Central memory CD8-positive, alpha-beta T cell (primary cell): ENCODE measurements at regions not wholly inside any gene's neighbourhood (a gene's known extent, or its start where the extent isn't known, plus 50 kb on each side); places are given as distances from the start of the nearest gene placed in this dataset.

Experiments
- ATAC-seq: fragments of 150-1000 bp; cut with Tn5 transposase; replicated peaks from 2 replicates; pipeline ENCODE4 v1.10.0; 2022; ENCODE audit warnings: mild to moderate bottlenecking, moderate FRiP score, moderate number of reproducible peaks; ENCODE audit not compliant: poor library complexity, severe bottlenecking; ENCODE audit errors: extremely low read depth
- DNase-seq, 2 donors: peaks; one replicate each; pipeline ENCODE4 v3.0.0; 2021; ENCODE audit warnings: low spot score in 2 of 2
- H3K27ac Mint-ChIP-seq: one replicate; pipeline ENCODE4 v1.8.0; 2022; ENCODE audit warnings: low read depth, mild to moderate bottlenecking, moderate library complexity, mixed read lengths
- H3K27me3 Mint-ChIP-seq: one replicate; pipeline ENCODE4 v1.8.0; 2022; ENCODE audit warnings: mixed read lengths
- H3K36me3 Mint-ChIP-seq: one replicate; pipeline ENCODE4 v1.8.0; 2022; ENCODE audit warnings: mild to moderate bottlenecking, moderate library complexity, mixed read lengths; ENCODE audit not compliant: insufficient read depth
- H3K4me1 Mint-ChIP-seq: one replicate; pipeline ENCODE4 v1.8.0; 2022; ENCODE audit warnings: mixed read lengths
- H3K4me3 Mint-ChIP-seq: one replicate; pipeline ENCODE4 v1.8.0; 2022; ENCODE audit warnings: mild to moderate bottlenecking, moderate library complexity, mixed read lengths
- H3K9me3 Mint-ChIP-seq: one replicate; pipeline ENCODE4 v1.8.0; 2022; ENCODE audit warnings: mixed read lengths

DNA sequence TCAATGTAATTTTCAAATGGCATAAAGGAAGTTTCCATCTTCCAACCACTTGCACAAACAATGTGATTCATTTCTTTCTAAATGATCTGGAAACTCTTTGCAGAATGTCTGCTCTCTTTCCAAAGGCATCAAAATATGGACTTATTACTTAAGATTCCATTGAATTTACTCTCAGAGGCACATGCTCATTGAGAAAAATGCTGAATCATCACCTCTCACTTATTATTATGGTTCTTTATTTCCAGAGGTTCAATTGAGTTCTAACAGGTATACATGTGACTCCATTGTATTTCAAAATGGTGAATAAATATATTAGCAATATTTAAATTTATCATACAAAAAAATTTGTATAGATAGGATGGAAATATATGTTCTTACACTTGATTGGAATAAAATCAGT is 1140.6 kb downstream of the EFNA5 start:
- Mint-ChIP-seq H3K4me1 (no peaks in the 10 kb centered on the region), H3K27ac (no peak overlapping the region), H3K9me3 (peaks cover 6% of the 10 kb centered on the region), H3K27me3 (no peaks in the 10 kb centered on the region), H3K4me3 (no peak overlapping the region), H3K36me3 (no peaks in the 10 kb centered on the region)
- DNase-seq: no peak
- ATAC-seq: no peak

DNA sequence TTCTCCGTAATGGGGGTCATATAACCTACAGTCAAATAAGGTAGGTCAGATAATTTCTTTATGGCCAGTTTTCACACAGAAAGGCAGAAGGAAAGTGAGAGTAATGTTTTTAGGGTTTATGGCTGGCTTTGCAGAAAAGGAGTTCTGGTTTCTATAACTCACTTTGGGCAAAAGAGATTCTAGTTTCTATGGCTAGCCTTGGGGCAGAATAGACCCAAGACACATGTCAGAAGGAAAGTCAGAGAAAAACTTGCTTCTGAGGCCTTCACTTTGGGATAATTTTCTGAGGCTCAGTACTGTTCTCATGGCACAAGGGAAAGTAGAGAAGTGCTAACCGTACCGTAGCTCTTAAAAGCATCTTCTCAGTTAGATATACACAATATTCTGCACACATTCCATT is 1145.3 kb downstream of the EFNA5 start:
- no peaks in the 10 kb centered on the region for H3K36me3 Mint-ChIP-seq
- H3K27ac Mint-ChIP-seq: no peak overlapping the region
- no peak overlapping the region for H3K4me3 Mint-ChIP-seq
- ATAC-seq (no peak), DNase-seq (no peak)
- no peaks in the 10 kb centered on the region for H3K4me1 Mint-ChIP-seq
- H3K9me3 Mint-ChIP-seq: no peaks in the 10 kb centered on the region
- no peaks in the 10 kb centered on the region for H3K27me3 Mint-ChIP-seq

DNA sequence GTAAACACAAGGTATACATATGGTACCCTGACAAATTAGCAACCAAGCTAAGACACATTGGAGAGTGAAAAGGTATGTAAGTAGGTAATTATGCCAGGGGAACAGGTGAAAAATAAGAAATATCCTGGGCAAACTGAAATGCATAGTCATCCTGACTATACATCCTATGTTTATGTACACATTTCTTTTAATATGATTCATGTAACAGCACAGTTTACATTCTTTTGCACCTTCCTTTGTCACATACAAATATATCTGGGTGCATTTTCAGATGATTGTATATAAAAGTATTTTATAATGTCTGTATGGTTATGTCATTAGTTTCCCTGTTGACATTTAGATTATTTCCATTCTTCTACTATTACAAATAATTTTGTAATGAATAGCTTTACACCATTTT is 1146.9 kb downstream of the EFNA5 start:
- H3K9me3 Mint-ChIP-seq: peaks cover 5% of the 10 kb centered on the region
- H3K27ac Mint-ChIP-seq: no peak overlapping the region
- H3K4me3 Mint-ChIP-seq: no peak overlapping the region
- DNase-seq (no peak), ATAC-seq (no peak)
- no peaks in the 10 kb centered on the region for H3K27me3 Mint-ChIP-seq
- H3K36me3 Mint-ChIP-seq: no peaks in the 10 kb centered on the region
- H3K4me1 Mint-ChIP-seq: no peaks in the 10 kb centered on the region

DNA sequence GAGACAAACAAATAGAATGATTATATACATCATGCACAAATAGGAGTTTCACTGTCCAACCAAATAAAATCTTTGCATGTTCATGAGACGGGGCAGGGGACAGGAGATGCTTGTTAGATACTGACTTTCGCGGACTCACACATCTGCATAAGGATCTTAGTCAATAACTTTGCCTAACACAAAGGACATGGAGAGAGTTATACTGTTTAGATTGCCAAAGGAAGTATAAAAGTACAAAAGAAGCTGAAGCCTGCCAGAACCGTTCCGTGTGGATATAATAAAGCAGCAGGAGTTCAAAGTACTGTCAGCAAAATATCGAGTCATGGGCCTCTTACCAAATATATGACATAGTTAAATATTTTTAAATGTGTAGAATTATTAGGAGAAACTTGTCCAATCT is 1148.4 kb downstream of the EFNA5 start:
- ATAC-seq (no peak), DNase-seq (no peak)
- Mint-ChIP-seq H3K9me3 (peaks cover 5% of the 10 kb centered on the region), H3K4me3 (no peak overlapping the region), H3K27ac (no peak overlapping the region), H3K4me1 (no peaks in the 10 kb centered on the region), H3K27me3 (no peaks in the 10 kb centered on the region), H3K36me3 (no peaks in the 10 kb centered on the region)

DNA sequence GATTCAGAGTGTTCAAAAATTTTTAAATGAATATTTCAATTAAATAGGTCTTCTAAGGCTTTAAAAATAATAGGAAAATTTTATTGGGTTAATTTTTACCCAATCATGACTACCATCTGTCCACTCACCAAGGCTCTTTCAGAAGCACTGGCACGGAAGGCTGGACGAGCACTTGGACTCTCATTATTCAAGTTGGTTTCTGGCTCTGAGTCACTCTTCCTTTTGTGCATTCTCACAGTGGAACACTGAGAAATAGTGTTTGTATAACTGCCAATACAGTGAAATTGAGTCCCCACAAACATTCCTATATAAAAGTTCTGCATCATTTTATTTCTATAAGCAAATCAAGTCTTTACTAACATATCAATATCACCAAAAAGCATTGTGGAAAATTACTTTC is 1149.0 kb downstream of the EFNA5 start:
- Mint-ChIP-seq H3K4me1 (no peaks in the 10 kb centered on the region), H3K4me3 (no peak overlapping the region), H3K27me3 (no peaks in the 10 kb centered on the region), H3K9me3 (peaks cover 10% of the 10 kb centered on the region), H3K36me3 (no peaks in the 10 kb centered on the region), H3K27ac (no peak overlapping the region)
- ATAC-seq (no peak), DNase-seq (no peak)

DNA sequence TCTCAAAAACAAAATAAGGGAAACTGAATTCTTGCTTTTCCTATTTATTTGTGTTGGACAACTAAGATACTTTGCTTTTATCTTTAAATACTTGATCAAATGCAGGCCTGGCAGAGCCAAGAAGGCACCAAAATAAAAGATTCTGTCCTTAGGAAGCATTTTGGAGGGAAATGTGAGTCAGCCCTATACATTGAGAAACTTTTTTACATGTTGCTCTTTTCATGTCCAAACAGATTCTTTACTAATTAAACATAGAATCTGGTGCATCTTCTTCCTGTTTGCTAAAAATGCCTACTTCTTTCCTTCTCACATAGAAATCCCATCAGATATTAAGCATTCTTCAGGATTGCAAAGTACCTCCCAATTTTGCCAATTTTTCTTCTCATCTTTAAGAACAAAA is 1160.4 kb downstream of the EFNA5 start:
- no peak for DNase-seq
- no peaks in the 10 kb centered on the region for H3K27me3 Mint-ChIP-seq

DNA sequence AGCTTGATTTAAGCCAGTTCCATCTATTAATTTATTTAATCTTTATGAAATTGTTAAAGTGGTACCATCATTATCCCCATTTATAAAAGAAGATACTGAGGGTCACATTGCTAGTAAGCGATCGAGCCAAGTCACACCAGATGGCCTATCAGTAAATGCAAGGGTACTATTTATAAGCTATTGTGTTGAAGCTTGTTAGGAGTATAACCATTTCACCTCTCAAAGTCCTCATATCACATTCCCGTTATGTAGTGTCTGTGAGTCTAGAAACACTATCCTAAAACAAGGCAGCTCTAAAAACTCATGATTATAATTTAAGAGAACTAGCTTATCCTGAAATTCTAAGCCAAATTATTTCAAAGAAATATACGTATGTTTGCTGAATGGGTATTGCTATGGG is 1161.8 kb downstream of the EFNA5 start:
- Mint-ChIP-seq H3K4me1 (no peaks in the 10 kb centered on the region), H3K27me3 (no peaks in the 10 kb centered on the region), H3K27ac (no peak overlapping the region), H3K36me3 (no peaks in the 10 kb centered on the region), H3K9me3 (no peaks in the 10 kb centered on the region), H3K4me3 (no peak overlapping the region)
- DNase-seq: no peak
- ATAC-seq: no peak

More for the DNA sequence above, 1160.4 kb downstream of the EFNA5 start:
- Mint-ChIP-seq H3K9me3 (no peaks in the 10 kb centered on the region), H3K27ac (no peak overlapping the region), H3K4me1 (no peaks in the 10 kb centered on the region), H3K4me3 (no peak overlapping the region), H3K36me3 (no peaks in the 10 kb centered on the region)
- no peak for ATAC-seq

DNA sequence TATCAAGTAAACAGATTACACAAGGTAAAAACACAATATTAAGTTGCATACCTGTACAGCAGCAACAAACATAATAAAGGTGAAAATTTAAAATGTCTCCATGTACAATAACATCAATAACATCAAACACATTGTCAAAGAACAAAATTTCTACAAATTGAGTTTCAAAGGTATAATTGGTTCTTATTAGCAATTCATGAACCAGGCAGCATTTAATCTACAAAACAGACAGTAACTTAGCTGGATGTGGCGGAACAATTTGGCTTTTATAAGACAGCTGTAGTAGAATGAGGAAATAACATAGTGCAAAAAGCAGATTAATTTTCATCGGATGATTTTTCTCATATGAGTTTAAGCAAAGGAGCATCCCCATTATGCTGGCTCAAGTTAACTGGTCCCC is 1176.8 kb downstream of the EFNA5 start:
- Mint-ChIP-seq H3K27ac (no peak overlapping the region), H3K9me3 (no peaks in the 10 kb centered on the region), H3K27me3 (no peaks in the 10 kb centered on the region), H3K36me3 (no peaks in the 10 kb centered on the region), H3K4me1 (no peaks in the 10 kb centered on the region), H3K4me3 (no peak overlapping the region)
- ATAC-seq (no peak), DNase-seq (no peak)

DNA sequence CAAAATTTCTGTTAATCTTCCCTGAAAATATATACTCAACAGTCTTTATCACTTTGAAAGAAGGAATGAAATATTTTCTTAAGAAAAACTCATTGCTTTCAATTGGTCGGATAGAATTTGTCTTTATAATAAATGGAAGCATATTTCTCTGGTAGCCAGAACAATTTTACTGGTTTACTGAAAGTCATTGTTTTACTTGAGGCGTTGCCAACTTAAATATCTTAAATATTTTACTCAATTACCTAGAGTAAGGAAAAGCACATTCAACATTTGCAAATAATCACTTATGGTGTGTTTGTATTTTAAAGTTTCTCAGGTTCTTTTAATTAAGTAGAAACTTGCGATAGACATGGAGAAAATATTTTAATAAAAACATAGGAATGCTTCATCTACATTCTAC is 1181.7 kb downstream of the EFNA5 start:
- H3K9me3 Mint-ChIP-seq: no peaks in the 10 kb centered on the region
- DNase-seq: no peak
- no peak overlapping the region for H3K27ac Mint-ChIP-seq
- no peaks in the 10 kb centered on the region for H3K36me3 Mint-ChIP-seq
- no peaks in the 10 kb centered on the region for H3K4me1 Mint-ChIP-seq
- H3K4me3 Mint-ChIP-seq: no peak overlapping the region
- no peaks in the 10 kb centered on the region for H3K27me3 Mint-ChIP-seq
- no peak for ATAC-seq

DNA sequence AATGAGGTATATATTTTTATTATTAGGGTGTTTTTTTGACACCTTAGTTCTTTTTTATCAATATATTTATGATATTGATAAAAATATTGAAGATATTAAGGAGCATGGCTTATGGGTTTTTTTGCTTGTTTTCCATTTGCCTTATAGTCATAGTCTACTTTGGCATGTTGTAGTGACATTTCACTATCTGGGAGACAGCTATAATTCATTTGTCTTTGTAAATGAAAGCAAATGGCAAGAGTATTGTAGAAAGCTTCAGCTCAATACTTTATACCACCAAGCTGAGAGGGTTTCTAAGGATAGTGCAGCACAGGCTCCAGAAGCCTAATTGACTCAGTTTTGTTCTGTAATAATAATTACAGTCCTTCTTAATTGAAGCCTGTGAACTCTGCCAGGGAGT is 1182.3 kb downstream of the EFNA5 start:
- Mint-ChIP-seq H3K36me3 (no peaks in the 10 kb centered on the region), H3K4me3 (no peak overlapping the region), H3K4me1 (no peaks in the 10 kb centered on the region), H3K9me3 (no peaks in the 10 kb centered on the region), H3K27ac (no peak overlapping the region), H3K27me3 (no peaks in the 10 kb centered on the region)
- ATAC-seq (no peak), DNase-seq (no peak)

DNA sequence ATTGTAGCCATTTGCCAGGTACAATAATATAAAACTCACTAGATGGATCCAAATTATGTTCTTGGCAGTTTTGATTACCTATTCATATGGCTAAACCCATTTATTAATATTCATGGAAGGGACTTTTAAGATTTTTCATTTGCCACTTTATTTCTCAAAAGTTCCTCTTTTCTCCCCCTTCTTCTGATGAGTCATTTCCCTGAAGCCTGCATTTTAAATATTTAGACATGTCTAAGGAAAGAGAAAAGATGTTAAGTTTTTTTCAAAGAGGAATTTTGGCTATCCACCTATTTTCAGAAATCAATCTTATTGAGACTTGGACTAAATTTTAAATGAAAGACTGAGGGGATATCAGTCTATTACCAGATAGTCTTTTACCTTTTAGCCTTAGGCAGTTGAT is 1189.4 kb downstream of the EFNA5 start:
- Mint-ChIP-seq H3K27me3 (no peaks in the 10 kb centered on the region), H3K9me3 (no peaks in the 10 kb centered on the region), H3K4me3 (no peak overlapping the region), H3K27ac (no peak overlapping the region), H3K4me1 (no peaks in the 10 kb centered on the region), H3K36me3 (no peaks in the 10 kb centered on the region)
- DNase-seq (no peak), ATAC-seq (no peak)

DNA sequence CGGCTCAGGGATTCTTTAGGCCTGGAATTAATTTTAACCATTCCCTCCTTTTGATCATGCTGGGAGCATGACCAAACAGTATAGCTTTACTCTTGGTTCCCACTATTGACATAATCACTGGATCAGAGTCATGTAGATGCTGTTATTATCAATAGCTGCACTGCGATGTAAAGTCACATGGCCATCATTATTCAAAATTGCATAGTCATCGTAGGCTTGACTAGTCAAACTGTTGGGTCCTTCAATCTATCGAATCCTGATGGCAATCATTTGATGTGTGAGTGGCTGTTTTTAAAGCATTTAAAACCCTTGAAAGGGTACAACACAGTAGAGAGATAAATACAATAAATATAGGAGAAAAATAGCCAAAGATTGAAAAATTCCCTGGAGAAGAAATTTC is 1194.1 kb downstream of the EFNA5 start:
- Mint-ChIP-seq H3K27me3 (no peaks in the 10 kb centered on the region), H3K27ac (no peak overlapping the region), H3K4me3 (no peak overlapping the region), H3K9me3 (no peaks in the 10 kb centered on the region), H3K36me3 (no peaks in the 10 kb centered on the region), H3K4me1 (no peaks in the 10 kb centered on the region)
- ATAC-seq (no peak), DNase-seq (no peak)

DNA sequence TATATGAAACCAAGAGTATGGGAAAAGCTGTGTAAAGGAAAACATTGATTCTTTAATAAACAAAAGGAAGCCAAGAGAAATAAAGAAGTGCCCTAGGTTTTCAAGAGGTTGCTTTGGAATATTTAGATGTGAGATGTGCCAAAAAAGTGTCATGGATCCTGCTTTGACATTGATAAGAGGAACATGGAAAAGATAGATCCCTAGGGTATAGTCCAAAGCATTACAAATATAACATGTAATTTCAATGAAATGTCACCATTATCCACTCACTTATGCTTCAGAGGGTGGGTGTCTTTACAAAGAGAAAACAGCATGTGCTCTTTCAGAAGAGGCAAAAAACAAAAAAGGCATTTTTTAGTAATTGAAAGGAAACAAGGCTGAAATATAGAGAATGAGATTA is 1196.7 kb downstream of the EFNA5 start:
- no peak overlapping the region for H3K27ac Mint-ChIP-seq

DNA sequence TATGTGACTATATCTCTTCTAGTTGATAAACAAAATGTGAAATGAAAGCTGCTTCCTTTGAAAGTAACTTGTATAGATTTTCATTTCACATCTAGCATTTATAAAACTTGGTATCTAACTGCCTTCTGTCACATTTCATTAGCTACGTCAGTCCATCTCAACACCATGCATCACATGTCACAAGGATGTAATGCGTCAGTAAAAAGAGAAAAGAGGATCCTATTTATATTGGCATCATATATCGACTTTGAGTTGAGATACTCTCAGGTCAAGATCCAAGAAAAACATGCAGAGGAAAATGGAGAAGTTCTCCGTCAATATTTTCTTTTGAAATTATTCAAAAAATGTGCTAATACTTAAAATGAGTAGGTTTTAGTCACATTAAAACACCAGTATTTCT is 1211.2 kb downstream of the EFNA5 start:
- H3K4me3 Mint-ChIP-seq: no peak overlapping the region
- no peak overlapping the region for H3K27ac Mint-ChIP-seq
- ATAC-seq (no peak), DNase-seq (no peak)
- peaks cover 4% of the 10 kb centered on the region for H3K9me3 Mint-ChIP-seq
- H3K36me3 Mint-ChIP-seq: no peaks in the 10 kb centered on the region
- no peaks in the 10 kb centered on the region for H3K4me1 Mint-ChIP-seq
- no peaks in the 10 kb centered on the region for H3K27me3 Mint-ChIP-seq

More for the DNA sequence above, 1196.7 kb downstream of the EFNA5 start:
- Mint-ChIP-seq H3K9me3 (peaks cover 6% of the 10 kb centered on the region), H3K27me3 (no peaks in the 10 kb centered on the region), H3K4me1 (no peaks in the 10 kb centered on the region), H3K4me3 (no peak overlapping the region), H3K36me3 (no peaks in the 10 kb centered on the region)
- no peak for DNase-seq
- no peak for ATAC-seq
